Heart right ventricle (tissue), 16 donors: ENCODE measurements at regions not wholly inside any gene's neighbourhood (a gene's known extent, or its start where the extent isn't known, plus 50 kb on each side); places are given as distances from the start of the nearest gene placed in this dataset.

Experiments
- ATAC-seq, 8 donors: fragments of 200-7000 bp; cut with Tn5 transposase; one replicate each; pipeline ENCODE4 v1.9.1; 2020; ENCODE audit warnings: mild to moderate bottlenecking in 8 of 8, moderate library complexity in 8 of 8, moderate number of reproducible peaks in 1 of 8
- DNase-seq, 2 donors: peaks; one replicate each; pipeline ENCODE4 v3.0.0-alpha.2; 2020
- H3K27ac ChIP-seq, 10 donors: fragments of 200-600 bp; sonication (generic) in 2 of 10; one replicate each; pipeline versions ENCODE4 v1.5.0 to v1.8.0; 2020 to 2022; ENCODE audit warnings: mild to moderate bottlenecking in 3 of 10
- H3K27me3 ChIP-seq, 7 donors: fragments of 200-600 bp; one replicate each; pipeline ENCODE4 v1.8.0; 2021 to 2022; ENCODE audit warnings: mild to moderate bottlenecking in 2 of 7
- H3K36me3 ChIP-seq, 9 donors: fragments of 200-600 bp; sonication (generic) in 1 of 9; one replicate each; pipeline versions ENCODE4 v1.5.0 to v1.8.0; 2020 to 2022; ENCODE audit warnings: mild to moderate bottlenecking in 2 of 9
- H3K4me1 ChIP-seq, 9 donors: fragments of 200-600 bp; sonication (generic) in 1 of 9; one replicate each; pipeline versions ENCODE4 v1.5.0 to v1.8.0; 2020 to 2022; ENCODE audit warnings: mild to moderate bottlenecking in 4 of 9
- H3K4me3 ChIP-seq, 10 donors: fragments of 200-600 bp; sonication (generic) in 2 of 10; one replicate each; pipeline versions ENCODE4 v1.5.0 to v1.8.0; 2020 to 2022; ENCODE audit warnings: mild to moderate bottlenecking in 7 of 10, moderate library complexity in 2 of 10
- H3K9me3 ChIP-seq, 11 donors: fragments of 200-600 bp in 10 of 11; sonication (generic) in 2 of 11; one replicate each; pipeline versions ENCODE4 v1.5.0 to v1.8.0; 2013 to 2022; ENCODE audit warnings: mild to moderate bottlenecking in 2 of 11, control low read depth in 1 of 11, moderate library complexity in 1 of 11
- CTCF ChIP-seq, 9 donors: fragments of 200-600 bp; sonication (generic) in 2 of 9; IDR thresholded peaks; one replicate each; pipeline versions ENCODE4 v1.5.0 to v1.8.0; 2021 to 2022; ENCODE audit warnings: antibody characterized with exemption in 9 of 9, mild to moderate bottlenecking in 5 of 9, moderate library complexity in 1 of 9
- WGBS, 2 donors: extraction: QIAGEN DNeasy Blood & Tissue Kit; methylation state at CpG; one replicate each; pipeline ENCODE4 v1.1.7; 2013; ENCODE audit warnings: inconsistent platforms in 1 of 2; 5-methylcytosine and 5-hydroxymethylcytosine counted together
- intact Hi-C, 10 donors: fragments of 100-400 bp; cut with DNase I; formaldehyde crosslinking; loops; one replicate each; pipeline versions ENCODE4 v1.11.1 to v1.14.2; 2022
- donor health status: Arrhythmogenic right ventricular cardiomyopathy.
- donor health status: ischemic (EF 13 %, LVEDD 7.1; RV severe dilation, severe dysfunction).
- donor health status: healthy with polysubstance abuse.
- donor health status: DM: no; HTN: yes; CAD: no.
- donor health status: DM: no; HTN: no; CAD: no.
- donor health status: ischemic (EF 25% LVEDD 6.9; RV normal size, moderate dysfunction).
- donor health status: ischemic (EF 25% LVEDD 5.7; RV mildly dilated, moderate dysfunction).
- donor health status: healthy.
- donor health status: DM: yes; HTN: yes; CAD: no.
- donor health status: Ischemic cardiomyopathy.
- donor health status: ischemic (EF 35%, LVEDD 5.7; RV mildly dilated, moderate dysfunction).
- donor health status: nonischemic (EF 11% LVEDD 7.7; RV severe dilation, severe dysfunction).
- donor health status: DM: yes; HTN: yes; CAD: no.
- donor health status: PGD.
- donor health status: ischemic (EF 29% LVEDD 5.4; RV normal size, mild dysfunction).
- donor health status: nonischemic (EF 23%, LVEDD 6.1; RV moderate dilation, normal function).

- TF ChIP-seq CTCF (IDR thresholded peaks at IDR 0.05), result no peak
- no peak for ATAC-seq
- H3K27me3 ChIP-seq, result peaks cover 0 to 5% (median 0%) of the 10 kb centered on the region in 7 donors
- no peaks in the 10 kb centered on the region for H3K36me3 ChIP-seq
- no peaks in the 10 kb centered on the region for H3K4me1 ChIP-seq
- WGBS, 2 donors, result 58 to 78% methylated on average over 2 of the region's 2 CpGs
- H3K9me3 ChIP-seq, result no peaks in the 10 kb centered on the region
- no peak overlapping the region for H3K27ac ChIP-seq
- intact Hi-C loops, result no loop called here
- DNase-seq, result no peak
- H3K4me3 ChIP-seq, result no peak overlapping the region
Observed at GRCh38 chr2:118349365-118349764, 261.1 kb downstream of the INSIG2 start.

- TF ChIP-seq CTCF (IDR thresholded peaks at IDR 0.05), result no peak
- peaks cover 0 to 5% (median 0%) of the 10 kb centered on the region in 7 donors for H3K27me3 ChIP-seq
- 39 to 43% methylated on average over 4 of the region's 4 CpGs for WGBS, 2 donors
- no peaks in the 10 kb centered on the region for H3K4me1 ChIP-seq
- H3K36me3 ChIP-seq, result no peaks in the 10 kb centered on the region
- intact Hi-C loops, result no loop called here
- no peak overlapping the region for H3K27ac ChIP-seq
- H3K4me3 ChIP-seq, result no peak overlapping the region
- ATAC-seq (no peak), DNase-seq (no peak)
- no peaks in the 10 kb centered on the region for H3K9me3 ChIP-seq
Observed at GRCh38 chr2:118348380-118349034, 260.2 kb downstream of the INSIG2 start.

GRCh38 chr2:118345465-118345864 is 257.2 kb downstream of the INSIG2 start:
- DNase-seq, result no peak
- TF ChIP-seq CTCF (IDR thresholded peaks at IDR 0.05), result no peak
- Histone ChIP-seq H3K4me1 (no peaks in the 10 kb centered on the region), H3K9me3 (peaks cover 0 to 4% (median 0%) of the 10 kb centered on the region in 11 donors), H3K4me3 (no peak overlapping the region), H3K27ac (no peak overlapping the region), H3K27me3 (peaks cover 0 to 5% (median 0%) of the 10 kb centered on the region in 7 donors), H3K36me3 (no peaks in the 10 kb centered on the region)
- 65 to 67% methylated on average over 3 of the region's 3 CpGs for whole genome bisulfite sequencing, 2 donors
- no peak for ATAC-seq
- intact Hi-C loops, result no loop called here

GRCh38 chr2:118340103-118340502 is 251.8 kb downstream of the INSIG2 start:
- no peak for TF ChIP-seq CTCF (IDR thresholded peaks at IDR 0.05)
- Histone ChIP-seq H3K27ac (no peak overlapping the region), H3K36me3 (no peaks in the 10 kb centered on the region), H3K4me3 (no peak overlapping the region), H3K4me1 (no peaks in the 10 kb centered on the region), H3K27me3 (peaks cover 0 to 2% (median 0%) of the 10 kb centered on the region in 7 donors), H3K9me3 (peaks cover 0 to 47% (median 6%) of the 10 kb centered on the region in 11 donors)
- DNase-seq (no peak), ATAC-seq (no peak)
- intact Hi-C loops, result no loop called here
- WGBS, 2 donors, result 45 to 52% methylated on average over 5 of the region's 5 CpGs
